Smooth muscle cell (in vitro differentiated cells): ENCODE measurements at regions not wholly inside any gene's neighbourhood (a gene's known extent, or its start where the extent isn't known, plus 50 kb on each side); places are given as distances from the start of the nearest gene placed in this dataset.

Source experiments
- DNase-seq: peaks from one replicate; lab custom pipeline; 2025; ENCODE audit not compliant: unreplicated experiment; lab: John Stamatoyannopoulos, UW
- H2AFZ ChIP-seq: fragments of 200-600 bp; sonication (generic); 2 replicates; pipeline ENCODE4 v1.6.0; 2016; ENCODE audit warnings: antibody characterized with exemption, low read depth, mild to moderate bottlenecking
- H3F3A ChIP-seq: fragments of 200-600 bp; sonication (generic); 2 replicates; pipeline ENCODE4 v1.6.0; 2017; ENCODE audit warnings: antibody characterized with exemption, low read depth
- H3K27ac ChIP-seq: fragments of 200-600 bp; sonication (generic); 2 replicates; pipeline ENCODE4 v1.5.1; 2016; ENCODE audit warnings: low read depth, mild to moderate bottlenecking
- H3K27me3 ChIP-seq: fragments of 200-600 bp; sonication (generic); 2 replicates; pipeline ENCODE4 v1.6.1; 2016; ENCODE audit warnings: low read depth, mild to moderate bottlenecking
- H3K36me3 ChIP-seq: fragments of 200-600 bp; sonication (generic); 2 replicates; pipeline ENCODE4 v1.5.1; 2016; ENCODE audit warnings: low read depth
- H3K4me1 ChIP-seq: fragments of 200-600 bp; sonication (generic); 2 replicates; pipeline ENCODE4 v1.5.1; 2016; ENCODE audit warnings: low read depth
- H3K4me2 ChIP-seq: fragments of 200-600 bp; sonication (generic); 2 replicates; pipeline ENCODE4 v1.6.0; 2016; ENCODE audit warnings: mild to moderate bottlenecking
- H3K4me3 ChIP-seq: fragments of 200-600 bp; sonication (generic); 2 replicates; pipeline ENCODE4 v1.5.1; 2016; ENCODE audit warnings: mild to moderate bottlenecking
- H3K79me2 ChIP-seq: fragments of 200-600 bp; sonication (generic); 2 replicates; pipeline ENCODE4 v1.6.0; 2016; ENCODE audit warnings: low read depth, mild to moderate bottlenecking
- H3K9ac ChIP-seq: fragments of 200-600 bp; sonication (generic); 2 replicates; pipeline ENCODE4 v1.6.0; 2016; ENCODE audit warnings: low read depth
- H3K9me3 ChIP-seq: fragments of 200-600 bp; sonication (generic); replicated peaks from 2 replicates; pipeline ENCODE4 v1.5.1; 2016; ENCODE audit warnings: low read depth
- H4K20me1 ChIP-seq: fragments of 200-600 bp; sonication (generic); 2 replicates; pipeline ENCODE4 v1.6.0; 2016; ENCODE audit warnings: low read depth
- CTCF ChIP-seq: fragments of 200-600 bp; sonication (generic); IDR thresholded peaks from 2 replicates; pipeline ENCODE4 v1.5.1; 2017; ENCODE audit warnings: borderline replicate concordance, mild to moderate bottlenecking, antibody characterized with exemption; ENCODE audit not compliant: insufficient read depth, poor library complexity, severe bottlenecking
- whole genome bisulfite sequencing: methylation state at CpG from one replicate; pipeline ENCODE4 v1.1.7; 2016; ENCODE audit warnings: low lambda C conversion rate; 5-methylcytosine and 5-hydroxymethylcytosine counted together

- H3F3A ChIP-seq, result no peaks in the 10 kb centered on the region
- no peak overlapping the region for H2AFZ ChIP-seq
- H3K4me2 ChIP-seq, result no peak overlapping the region
- no peaks in the 10 kb centered on the region for H3K9me3 ChIP-seq
- H3K27me3 ChIP-seq, result no peaks in the 10 kb centered on the region
- no peaks in the 10 kb centered on the region for H3K36me3 ChIP-seq
- no peak overlapping the region for H3K4me3 ChIP-seq
- no peaks in the 10 kb centered on the region for H3K4me1 ChIP-seq
- H3K79me2 ChIP-seq, result no peaks in the 10 kb centered on the region
- no peak for TF ChIP-seq CTCF
- H4K20me1 ChIP-seq, result no peaks in the 10 kb centered on the region
- no peak for DNase-seq
- no peak overlapping the region for H3K9ac ChIP-seq
- H3K27ac ChIP-seq, result no peak overlapping the region
Observed at GRCh38 chr1:238264951-238265350, 374.2 kb upstream of the ZP4 start.

GRCh38 chr1:238258510-238258909, 367.8 kb upstream of the ZP4 start:
- no peaks in the 10 kb centered on the region for H3K27me3 ChIP-seq
- H4K20me1 ChIP-seq, result no peaks in the 10 kb centered on the region
- no peaks in the 10 kb centered on the region for H3K4me1 ChIP-seq
- no peak for DNase-seq
- no peak overlapping the region for H3K4me3 ChIP-seq
- H3K27ac ChIP-seq, result no peak overlapping the region
- no peak overlapping the region for H3K9ac ChIP-seq
- no peak overlapping the region for H3K4me2 ChIP-seq
- no peaks in the 10 kb centered on the region for H3K79me2 ChIP-seq
- no peaks in the 10 kb centered on the region for H3K9me3 ChIP-seq
- TF ChIP-seq CTCF, result no peak
- H3K36me3 ChIP-seq, result no peaks in the 10 kb centered on the region
- H3F3A ChIP-seq, result no peaks in the 10 kb centered on the region
- no peak overlapping the region for H2AFZ ChIP-seq

- H2AFZ ChIP-seq, result no peak overlapping the region
- H3K4me1 ChIP-seq, result no peaks in the 10 kb centered on the region
- no peaks in the 10 kb centered on the region for H3K79me2 ChIP-seq
- no peak overlapping the region for H3K4me2 ChIP-seq
- H3K27me3 ChIP-seq, result no peaks in the 10 kb centered on the region
- no peaks in the 10 kb centered on the region for H3K9me3 ChIP-seq
- no peaks in the 10 kb centered on the region for H3F3A ChIP-seq
- TF ChIP-seq CTCF, result no peak
- no peak for DNase-seq
- no peaks in the 10 kb centered on the region for H4K20me1 ChIP-seq
- H3K4me3 ChIP-seq, result no peak overlapping the region
- no peaks in the 10 kb centered on the region for H3K36me3 ChIP-seq
- no peak overlapping the region for H3K27ac ChIP-seq
- H3K9ac ChIP-seq, result no peak overlapping the region
- WGBS, result 85% methylated on average over 7 of the region's 7 CpGs
Observed at GRCh38 chr1:238257018-238257621, 366.4 kb upstream of the ZP4 start.

- Histone ChIP-seq H3K9ac (no peak overlapping the region), H3F3A (no peaks in the 10 kb centered on the region), H3K79me2 (no peaks in the 10 kb centered on the region), H4K20me1 (no peaks in the 10 kb centered on the region), H3K36me3 (no peaks in the 10 kb centered on the region), H3K27me3 (no peaks in the 10 kb centered on the region), H3K9me3 (no peaks in the 10 kb centered on the region), H3K4me2 (no peak overlapping the region), H2AFZ (no peak overlapping the region), H3K27ac (no peak overlapping the region), H3K4me3 (no peak overlapping the region), H3K4me1 (no peaks in the 10 kb centered on the region)
- 66% methylated on average over 3 of the region's 3 CpGs for WGBS
- DNase-seq, result no peak
- TF ChIP-seq CTCF, result no peak
Observed at GRCh38 chr1:238254935-238255334, 364.2 kb upstream of the ZP4 start.
